ENCODE measurements at regions not wholly inside any gene's neighbourhood (a gene's known extent, or its start where the extent isn't known, plus 50 kb on each side); places are given as distances from the start of the nearest gene placed in this dataset.

DNA sequence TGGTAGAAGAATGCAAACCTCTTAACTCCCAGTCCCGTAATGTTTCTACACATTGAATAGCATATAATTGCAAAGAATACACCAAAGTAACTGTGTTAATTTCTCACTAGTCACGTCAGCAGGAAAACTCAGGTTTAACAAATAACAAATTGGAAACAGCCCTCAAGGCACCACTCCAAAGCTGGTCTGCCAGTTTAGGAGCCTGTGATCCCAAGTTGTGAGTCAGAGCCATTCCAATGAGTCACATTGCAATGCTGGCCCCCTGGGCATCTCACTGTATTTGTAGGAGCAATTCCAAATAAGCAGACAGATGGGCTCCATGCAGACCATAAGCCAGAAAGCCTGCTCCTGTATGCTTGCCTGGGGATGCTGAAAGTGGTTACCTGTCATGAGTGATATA lies 143.2 kb upstream of the SETBP1 start:
- 53 to 66% (median 53%) methylated on average over 2 of the region's 2 CpGs for WGBS, 3 donors

DNA sequence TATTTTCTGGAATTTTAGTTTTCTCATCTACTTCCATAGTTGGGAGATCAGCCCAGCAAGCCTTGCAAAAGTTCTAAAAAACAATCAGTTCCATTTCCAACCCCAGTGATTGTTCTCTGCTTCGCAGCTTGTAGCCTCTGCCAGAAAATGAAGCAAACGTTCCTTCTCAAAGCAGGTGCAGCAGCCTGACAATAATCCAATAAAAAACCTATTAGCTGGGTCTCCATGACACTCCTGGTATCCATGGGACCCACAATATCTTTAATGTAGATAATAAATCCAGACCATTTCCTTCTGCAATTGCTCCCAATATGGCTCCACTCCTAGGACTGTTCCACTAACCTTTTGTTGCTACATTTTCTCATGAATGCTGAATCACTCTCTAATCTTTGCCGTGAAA lies 140.8 kb upstream of the SETBP1 start:
- DNase-seq (no peak), ATAC-seq (no peak)
- H3K27ac ChIP-seq, result no peak overlapping the region
- intact Hi-C loops (cut with DNase I), result no loop called here
- no peaks in the 10 kb centered on the region for H3K36me3 ChIP-seq (ENCODE audit: insufficient read depth in 1 of 2, low read depth in 1 of 2)
- H3K9me3 ChIP-seq, result no peaks in the 10 kb centered on the region
- TF ChIP-seq, protein P1, sequence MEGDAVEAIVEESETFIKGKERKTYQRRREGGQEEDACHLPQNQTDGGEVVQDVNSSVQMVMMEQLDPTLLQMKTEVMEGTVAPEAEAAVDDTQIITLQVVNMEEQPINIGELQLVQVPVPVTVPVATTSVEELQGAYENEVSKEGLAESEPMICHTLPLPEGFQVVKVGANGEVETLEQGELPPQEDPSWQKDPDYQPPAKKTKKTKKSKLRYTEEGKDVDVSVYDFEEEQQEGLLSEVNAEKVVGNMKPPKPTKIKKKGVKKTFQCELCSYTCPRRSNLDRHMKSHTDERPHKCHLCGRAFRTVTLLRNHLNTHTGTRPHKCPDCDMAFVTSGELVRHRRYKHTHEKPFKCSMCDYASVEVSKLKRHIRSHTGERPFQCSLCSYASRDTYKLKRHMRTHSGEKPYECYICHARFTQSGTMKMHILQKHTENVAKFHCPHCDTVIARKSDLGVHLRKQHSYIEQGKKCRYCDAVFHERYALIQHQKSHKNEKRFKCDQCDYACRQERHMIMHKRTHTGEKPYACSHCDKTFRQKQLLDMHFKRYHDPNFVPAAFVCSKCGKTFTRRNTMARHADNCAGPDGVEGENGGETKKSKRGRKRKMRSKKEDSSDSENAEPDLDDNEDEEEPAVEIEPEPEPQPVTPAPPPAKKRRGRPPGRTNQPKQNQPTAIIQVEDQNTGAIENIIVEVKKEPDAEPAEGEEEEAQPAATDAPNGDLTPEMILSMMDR (IDR thresholded peaks at IDR 0.05), result no peak
- 47 to 60% (median 58%) methylated on average over 3 of the region's 3 CpGs for WGBS, 3 donors
- no peaks in the 10 kb centered on the region for H3K4me1 ChIP-seq
- no peaks in the 10 kb centered on the region for H3K27me3 ChIP-seq (ENCODE audit: insufficient read depth in 3 of 3, low read length in 2 of 3)
- no peak overlapping the region for H3K4me3 ChIP-seq

More for the DNA sequence above, 143.2 kb upstream of the SETBP1 start:
- no peak overlapping the region for H3K27ac ChIP-seq
- H3K36me3 ChIP-seq (ENCODE audit: insufficient read depth in 1 of 2, low read depth in 1 of 2), result no peaks in the 10 kb centered on the region
- DNase-seq (no peak), ATAC-seq (no peak)
- no peak overlapping the region for H3K4me3 ChIP-seq
- H3K9me3 ChIP-seq, result no peaks in the 10 kb centered on the region
- H3K27me3 ChIP-seq (ENCODE audit: insufficient read depth in 3 of 3, low read length in 2 of 3), result no peaks in the 10 kb centered on the region
- TF ChIP-seq, protein P1 (IDR thresholded peaks at IDR 0.05), result no peak
- intact Hi-C loops (cut with DNase I), result no loop called here
- no peaks in the 10 kb centered on the region for H3K4me1 ChIP-seq

DNA sequence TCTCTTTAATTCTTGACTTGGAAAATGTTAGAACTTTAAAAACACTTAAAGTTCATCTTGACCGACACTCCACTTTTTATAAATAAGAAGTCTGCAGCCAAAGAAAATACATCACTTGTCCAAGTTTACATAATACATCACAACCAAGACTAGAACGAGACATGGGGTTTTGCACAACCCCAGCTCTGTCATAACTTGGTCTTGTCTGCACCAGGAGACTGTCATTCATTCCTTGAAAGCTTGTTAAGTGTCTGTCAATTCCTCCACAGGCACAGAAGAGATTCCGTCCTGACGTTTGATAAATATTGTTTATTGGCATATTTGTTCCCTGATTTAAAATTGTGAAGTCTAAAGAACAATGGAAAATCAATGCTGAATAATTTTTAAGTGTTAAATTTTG lies 139.5 kb upstream of the SETBP1 start:
- intact Hi-C loops (cut with DNase I), result no loop called here
- no peak for ATAC-seq
- no peak overlapping the region for H3K4me3 ChIP-seq
- no peaks in the 10 kb centered on the region for H3K36me3 ChIP-seq (ENCODE audit: insufficient read depth in 1 of 2, low read depth in 1 of 2)
- H3K9me3 ChIP-seq, result no peaks in the 10 kb centered on the region
- H3K27me3 ChIP-seq (ENCODE audit: insufficient read depth in 3 of 3, low read length in 2 of 3), result no peaks in the 10 kb centered on the region
- H3K27ac ChIP-seq, result no peak overlapping the region
- DNase-seq, result no peak
- WGBS, 3 donors, result 69 to 73% (median 71%) methylated on average over 4 of the region's 4 CpGs
- no peaks in the 10 kb centered on the region for H3K4me1 ChIP-seq
- TF ChIP-seq, protein P1 (IDR thresholded peaks at IDR 0.05), result no peak

DNA sequence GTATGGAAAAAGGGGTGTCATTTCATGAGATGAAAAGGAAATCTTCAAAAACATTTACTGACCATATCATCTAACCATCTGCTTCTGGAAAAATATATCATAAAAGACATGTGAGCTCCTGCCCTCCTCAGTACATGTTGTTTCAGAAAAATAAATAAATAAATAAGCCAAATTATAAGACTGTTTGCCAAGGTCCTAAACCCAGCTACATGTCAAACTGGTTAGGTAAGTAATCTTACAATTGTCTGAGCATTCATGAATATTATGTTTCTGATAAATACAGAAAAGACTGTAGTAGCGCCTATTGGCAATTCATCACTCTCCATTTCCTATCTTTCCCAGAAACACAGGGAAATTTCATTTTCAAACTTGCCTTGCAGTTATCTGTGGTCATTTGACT lies 138.9 kb upstream of the SETBP1 start:
- Histone ChIP-seq H3K9me3 (no peaks in the 10 kb centered on the region), H3K27ac (no peak overlapping the region), H3K27me3 (ENCODE audit: insufficient read depth in 3 of 3, low read length in 2 of 3) (no peaks in the 10 kb centered on the region), H3K36me3 (ENCODE audit: insufficient read depth in 1 of 2, low read depth in 1 of 2) (no peaks in the 10 kb centered on the region), H3K4me3 (no peak overlapping the region), H3K4me1 (no peaks in the 10 kb centered on the region)
- no peak for ATAC-seq
- no peak for DNase-seq
- TF ChIP-seq, protein P1 (IDR thresholded peaks at IDR 0.05), result no peak
- 0 to 2% (median 0%) methylated on average over 1 of the region's 1 CpG for WGBS, 3 donors
- intact Hi-C loops (cut with DNase I), result no loop called here

DNA sequence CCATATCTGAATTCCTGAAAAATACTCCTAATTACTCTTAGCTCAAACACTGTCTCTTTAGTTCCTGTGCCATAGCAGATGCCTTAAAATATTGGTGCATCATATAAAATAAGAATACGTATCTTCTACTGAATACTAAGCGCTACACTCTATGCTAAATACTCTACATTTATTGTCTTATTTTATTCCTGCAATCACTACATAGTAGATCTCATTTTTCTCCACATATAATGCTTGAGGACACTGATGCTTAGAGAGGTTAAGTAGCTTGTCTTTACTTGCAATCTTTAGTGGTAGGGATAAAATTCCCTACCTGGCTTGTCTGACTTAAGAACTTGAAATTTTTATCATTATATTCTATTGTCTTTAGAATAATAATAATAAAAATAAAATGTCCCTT lies 137.3 kb upstream of the SETBP1 start:
- H3K4me1 ChIP-seq, result no peaks in the 10 kb centered on the region
- H3K36me3 ChIP-seq (ENCODE audit: insufficient read depth in 1 of 2, low read depth in 1 of 2), result no peaks in the 10 kb centered on the region
- no peaks in the 10 kb centered on the region for H3K9me3 ChIP-seq
- ATAC-seq (no peak), DNase-seq (no peak)
- H3K27me3 ChIP-seq (ENCODE audit: insufficient read depth in 3 of 3, low read length in 2 of 3), result no peaks in the 10 kb centered on the region
- 96 to 98% (median 97%) methylated on average over 2 of the region's 2 CpGs for WGBS, 3 donors
- intact Hi-C loops (cut with DNase I), result no loop called here
- TF ChIP-seq, protein P1 (IDR thresholded peaks at IDR 0.05), result no peak
- no peak overlapping the region for H3K4me3 ChIP-seq
- H3K27ac ChIP-seq, result no peak overlapping the region
